Calu3 (cell line): ENCODE measurements at regions not wholly inside any gene's neighbourhood (a gene's known extent, or its start where the extent isn't known, plus 50 kb on each side); places are given as distances from the start of the nearest gene placed in this dataset.
A peak's percentile ranks its signal among the peaks of the same experiment; 100 is the strongest.

Experiments used
- BruUV-seq: library from RNA; stranded (reverse); fragments of 400-500 nt; replicated peaks from 2 replicates; lab custom pipeline; 2021; lab: Mats Ljungman, UMichigan
- CTCF ChIA-PET: fragments of 300-600 bp; sonication (Branson Sonifier 250); formaldehyde crosslinking; loops from one replicate; lab custom pipeline; 2022; ENCODE audit warnings: antibody characterized with exemption; lab: Charles Lee
- DNase-seq: peaks from one replicate; pipeline ENCODE4 v3.0.0; 2022
- H3K27ac Mint-ChIP-seq: one replicate; pipeline ENCODE4 v1.8.0; 2022; ENCODE audit warnings: mixed read lengths; ENCODE audit not compliant: unreplicated experiment
- H3K27me3 Mint-ChIP-seq: one replicate; pipeline ENCODE4 v1.8.0; 2022; ENCODE audit warnings: mixed read lengths; ENCODE audit not compliant: unreplicated experiment
- H3K36me3 Mint-ChIP-seq: one replicate; pipeline ENCODE4 v1.8.0; 2022; ENCODE audit warnings: mild to moderate bottlenecking, moderate library complexity, mixed read lengths; ENCODE audit not compliant: insufficient read depth, unreplicated experiment
- H3K4me1 Mint-ChIP-seq: one replicate; pipeline ENCODE4 v1.8.0; 2022; ENCODE audit warnings: mild to moderate bottlenecking, low read depth, mixed read lengths; ENCODE audit not compliant: unreplicated experiment
- H3K4me3 Mint-ChIP-seq: one replicate; pipeline ENCODE4 v1.8.0; 2022; ENCODE audit warnings: mild to moderate bottlenecking, low read depth, moderate library complexity, mixed read lengths; ENCODE audit not compliant: unreplicated experiment
- H3K9me3 Mint-ChIP-seq: one replicate; pipeline ENCODE4 v1.8.0; 2022; ENCODE audit warnings: low read depth, mixed read lengths; ENCODE audit not compliant: unreplicated experiment
- intact Hi-C: fragments of 100-400 bp; cut with micrococcal nuclease; formaldehyde crosslinking; loops from one replicate; pipeline ENCODE4 v1.10.0; 2022; ENCODE audit not compliant: unreplicated experiment
- TF ChIP-seq, protein P1 (sequence below): fragments of 200-600 bp; IDR thresholded peaks from one replicate; pipeline ENCODE4 v1.8.0; 2022; ENCODE audit warnings: antibody characterized with exemption; ENCODE audit not compliant: unreplicated experiment

DNA sequence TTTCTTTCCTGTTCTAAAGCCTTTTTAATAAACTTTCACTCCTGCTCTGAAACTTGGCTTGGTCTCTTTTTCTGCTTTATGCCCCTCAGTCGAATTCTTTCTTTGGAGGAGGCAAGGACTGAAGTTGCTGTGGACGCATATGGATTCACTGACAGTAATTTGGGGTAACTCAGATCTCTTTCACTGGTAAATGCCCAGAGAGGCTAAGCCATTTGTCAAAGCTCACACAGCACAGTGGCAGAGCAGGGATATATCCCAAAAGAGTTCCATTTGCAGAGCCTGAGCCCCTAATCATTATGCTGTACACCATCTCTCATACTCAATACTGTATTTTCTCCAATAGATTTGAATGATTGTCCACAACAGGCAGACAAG lies 72.3 kb upstream of the GALNT15 start:
- Mint-ChIP-seq H3K9me3 (peaks cover 29% of the 10 kb centered on the region), H3K4me1 (peaks cover 24% of the 10 kb centered on the region), H3K4me3 (no peak overlapping the region), H3K36me3 (peaks cover 18% of the 10 kb centered on the region), H3K27ac (peak overlapping the region; percentile 97), H3K27me3 (no peaks in the 10 kb centered on the region)
- CTCF ChIA-PET = no interaction called here
- no peak for DNase-seq
- intact Hi-C loops = loop anchor here (5.0 kb wide), 1 partner anchor 40 kb away; no protein-coding TSS in a partner anchor
- BruUV-seq = TSS peak; percentile 96
- TF ChIP-seq, protein P1, sequence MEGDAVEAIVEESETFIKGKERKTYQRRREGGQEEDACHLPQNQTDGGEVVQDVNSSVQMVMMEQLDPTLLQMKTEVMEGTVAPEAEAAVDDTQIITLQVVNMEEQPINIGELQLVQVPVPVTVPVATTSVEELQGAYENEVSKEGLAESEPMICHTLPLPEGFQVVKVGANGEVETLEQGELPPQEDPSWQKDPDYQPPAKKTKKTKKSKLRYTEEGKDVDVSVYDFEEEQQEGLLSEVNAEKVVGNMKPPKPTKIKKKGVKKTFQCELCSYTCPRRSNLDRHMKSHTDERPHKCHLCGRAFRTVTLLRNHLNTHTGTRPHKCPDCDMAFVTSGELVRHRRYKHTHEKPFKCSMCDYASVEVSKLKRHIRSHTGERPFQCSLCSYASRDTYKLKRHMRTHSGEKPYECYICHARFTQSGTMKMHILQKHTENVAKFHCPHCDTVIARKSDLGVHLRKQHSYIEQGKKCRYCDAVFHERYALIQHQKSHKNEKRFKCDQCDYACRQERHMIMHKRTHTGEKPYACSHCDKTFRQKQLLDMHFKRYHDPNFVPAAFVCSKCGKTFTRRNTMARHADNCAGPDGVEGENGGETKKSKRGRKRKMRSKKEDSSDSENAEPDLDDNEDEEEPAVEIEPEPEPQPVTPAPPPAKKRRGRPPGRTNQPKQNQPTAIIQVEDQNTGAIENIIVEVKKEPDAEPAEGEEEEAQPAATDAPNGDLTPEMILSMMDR = no peak

DNA sequence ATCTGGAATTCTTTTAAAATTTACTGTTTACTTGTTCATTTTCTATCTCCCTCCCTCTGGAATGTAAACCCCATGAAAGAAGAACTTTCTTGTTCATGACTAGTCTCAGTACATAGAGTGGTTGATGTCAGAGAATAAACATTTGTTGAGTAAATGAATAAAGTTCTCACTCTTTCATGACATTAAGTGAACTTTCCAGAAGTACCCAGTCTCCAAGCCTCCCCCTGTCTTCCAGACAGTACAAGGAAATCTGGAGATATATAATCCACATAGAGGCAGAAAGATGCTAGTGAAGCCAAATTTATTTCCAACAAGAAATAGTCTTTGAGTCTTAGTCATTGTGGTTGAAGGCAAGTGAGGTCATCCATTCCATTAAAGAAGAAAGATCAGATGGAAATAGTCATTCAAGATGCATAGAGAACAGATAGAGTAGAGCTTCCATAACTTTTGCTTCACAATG lies 71.5 kb upstream of the GALNT15 start:
- Mint-ChIP-seq H3K27ac (peak overlapping the region; percentile 97), H3K4me3 (no peak overlapping the region)

DNA sequence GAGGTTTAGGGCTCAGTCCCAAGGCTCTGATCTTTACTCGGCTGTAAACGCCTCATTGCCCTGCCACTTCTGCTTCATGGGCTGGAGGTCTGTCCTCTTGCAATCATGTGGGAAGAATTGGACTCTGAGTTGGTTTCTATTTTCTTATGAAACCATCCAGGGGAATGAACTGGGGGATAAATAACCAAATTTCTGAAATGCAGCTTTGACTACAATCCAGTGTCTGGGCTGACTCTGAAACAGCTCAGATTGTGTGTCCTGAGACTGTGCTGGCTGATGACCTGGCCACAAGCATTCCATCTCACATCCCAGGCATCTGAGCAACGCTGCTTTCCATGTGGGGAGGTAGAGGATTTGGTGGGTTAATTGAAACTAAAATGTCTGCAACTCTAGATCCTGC lies 71.0 kb upstream of the GALNT15 start:
- Mint-ChIP-seq H3K27me3 (no peaks in the 10 kb centered on the region), H3K27ac (peak overlapping the region; percentile 97), H3K9me3 (peaks cover 32% of the 10 kb centered on the region), H3K4me1 (peaks cover 24% of the 10 kb centered on the region), H3K4me3 (no peak overlapping the region), H3K36me3 (peaks cover 18% of the 10 kb centered on the region)
- intact Hi-C loops = loop anchor here (5.0 kb wide), 1 partner anchor 41 kb away; no protein-coding TSS in a partner anchor
- DNase-seq = no peak
- no TSS peak for BruUV-seq
- TF ChIP-seq, protein P1 = no peak
- CTCF ChIA-PET = no interaction called here

More for the DNA sequence above, 71.5 kb upstream of the GALNT15 start:
- DNase-seq = no peak
- intact Hi-C loops = loop anchor here (5.0 kb wide), 1 partner anchor 41 kb away; no protein-coding TSS in a partner anchor
- H3K27me3 Mint-ChIP-seq = no peaks in the 10 kb centered on the region
- H3K4me1 Mint-ChIP-seq = peaks cover 24% of the 10 kb centered on the region
- peaks cover 18% of the 10 kb centered on the region for H3K36me3 Mint-ChIP-seq
- H3K9me3 Mint-ChIP-seq = peaks cover 32% of the 10 kb centered on the region
- BruUV-seq = no TSS peak
- TF ChIP-seq, protein P1 = no peak
- CTCF ChIA-PET = no interaction called here

DNA sequence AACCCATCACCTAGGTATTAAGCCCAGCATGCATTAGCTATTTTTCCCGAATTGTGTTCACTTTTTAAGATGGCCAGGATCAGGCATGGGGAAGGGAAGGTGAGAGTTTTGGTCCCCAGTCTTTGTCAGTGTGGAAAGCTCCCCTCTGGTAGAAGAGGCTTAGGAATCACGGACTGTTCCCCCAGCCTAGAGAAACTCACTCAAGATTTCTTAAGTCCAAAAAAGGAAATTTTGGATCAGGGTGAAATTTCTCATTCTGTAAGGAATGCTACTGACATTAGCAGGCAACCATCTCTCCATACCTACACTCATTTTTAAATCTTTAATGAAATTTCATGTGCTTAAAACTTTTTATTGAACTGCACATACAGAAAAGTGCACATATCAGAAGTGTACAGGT lies 70.3 kb upstream of the GALNT15 start:
- H3K4me3 Mint-ChIP-seq = no peak overlapping the region
- peaks cover 32% of the 10 kb centered on the region for H3K9me3 Mint-ChIP-seq
- no peak for DNase-seq
- no peaks in the 10 kb centered on the region for H3K27me3 Mint-ChIP-seq
- intact Hi-C loops = loop anchor here (5.0 kb wide), 1 partner anchor 42 kb away; no protein-coding TSS in a partner anchor
- no peak overlapping the region for H3K27ac Mint-ChIP-seq
- TF ChIP-seq, protein P1 = no peak
- H3K4me1 Mint-ChIP-seq = peaks cover 24% of the 10 kb centered on the region
- BruUV-seq = no TSS peak
- CTCF ChIA-PET = no interaction called here
- H3K36me3 Mint-ChIP-seq = peaks cover 18% of the 10 kb centered on the region
